HG02981 (cell line): ENCODE measurements at regions not wholly inside any gene's neighbourhood (a gene's known extent, or its start where the extent isn't known, plus 50 kb on each side); places are given as distances from the start of the nearest gene placed in this dataset.
A peak's percentile ranks its signal among the peaks of the same experiment; 100 is the strongest.

Source experiments
- ATAC-seq: cut with Tn5 transposase; IDR thresholded peaks from one replicate; pipeline ENCODE4 v1.9.1; 2021; ENCODE audit warnings: mild to moderate bottlenecking, moderate library complexity; ENCODE audit not compliant: unreplicated experiment

DNA sequence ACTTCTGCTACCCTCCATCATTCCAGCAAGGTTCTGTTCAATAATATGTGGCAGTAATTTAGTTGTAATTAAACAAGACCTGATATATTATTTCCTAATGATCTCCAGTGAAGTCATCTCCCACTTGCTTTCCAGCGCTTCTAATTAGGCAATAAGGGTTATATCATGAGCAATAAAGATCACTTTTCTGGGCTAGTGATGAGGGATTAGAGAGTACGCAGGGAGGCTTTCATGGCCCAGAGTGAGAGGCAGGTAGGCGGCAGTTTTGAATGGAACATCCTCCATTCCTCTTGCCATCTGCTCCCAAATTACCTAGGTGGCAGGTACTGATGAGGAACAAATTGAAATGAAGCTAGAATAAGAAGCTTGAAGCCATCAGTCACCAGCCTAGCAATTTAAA, 358.1 kb upstream of the SYT4 start:
- no peak for ATAC-seq

- ATAC-seq, result no peak
These were observed 365.5 kb upstream of the SYT4 start for GRCh38 chr18:43642727-43643330.

DNA sequence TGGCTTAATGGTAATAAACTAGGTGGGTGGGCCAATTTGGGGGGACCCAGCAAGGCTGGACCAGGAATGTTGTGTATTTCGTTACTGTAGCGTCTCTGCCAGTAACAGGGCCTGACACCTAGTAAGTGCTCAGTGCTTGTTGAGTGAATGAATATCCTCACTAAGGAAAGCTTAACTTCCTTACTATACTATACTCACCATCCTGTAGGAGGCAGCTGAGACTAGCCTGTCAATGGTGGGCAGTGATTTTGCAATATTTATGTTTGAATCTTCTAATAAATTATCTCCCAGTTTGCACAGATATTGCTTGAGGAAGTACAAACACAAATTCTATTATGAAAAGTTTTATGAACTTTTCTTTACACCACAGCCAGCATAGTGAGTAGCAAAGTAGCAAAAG, 370.7 kb upstream of the SYT4 start:
- ATAC-seq, result no peak

DNA sequence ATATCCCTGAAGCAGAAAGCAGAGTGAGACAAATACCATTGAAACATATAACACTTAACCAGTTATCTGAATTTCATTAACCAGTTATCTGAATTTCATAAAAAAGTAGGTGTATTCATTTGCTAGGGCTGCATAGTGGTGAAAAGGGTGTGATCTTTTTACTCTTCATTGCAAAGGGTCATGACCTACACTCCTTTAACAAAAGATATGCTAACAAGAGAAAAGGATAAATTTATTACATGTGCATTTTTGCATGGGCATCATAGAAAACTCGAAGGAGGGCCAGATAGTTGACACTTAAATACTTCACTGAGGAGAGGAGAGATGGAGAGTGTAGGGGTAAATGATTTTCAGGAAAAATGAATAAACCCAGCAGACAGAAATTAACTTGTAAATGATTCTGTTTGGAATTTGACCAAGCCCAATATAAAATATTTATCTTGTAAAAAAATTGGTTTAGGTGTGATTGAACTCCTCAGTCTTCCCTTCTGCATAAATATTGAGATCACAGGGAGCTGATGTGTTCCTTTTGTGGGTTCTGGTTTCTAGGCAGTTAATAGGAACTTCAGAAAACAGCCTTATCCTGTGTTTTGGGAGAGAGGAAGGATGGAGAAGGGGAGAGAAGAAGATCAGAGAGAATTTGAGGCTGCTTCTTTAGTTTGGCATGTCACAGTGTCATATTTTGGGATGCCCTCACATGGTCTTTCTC, 372.5 kb upstream of the SYT4 start:
- no peak for ATAC-seq

- no peak for ATAC-seq
These were observed 373.1 kb upstream of the SYT4 start for GRCh38 chr18:43650426-43650825.

GRCh38 chr18:43651057-43651456, 373.8 kb upstream of the SYT4 start:
- ATAC-seq, result no peak

DNA sequence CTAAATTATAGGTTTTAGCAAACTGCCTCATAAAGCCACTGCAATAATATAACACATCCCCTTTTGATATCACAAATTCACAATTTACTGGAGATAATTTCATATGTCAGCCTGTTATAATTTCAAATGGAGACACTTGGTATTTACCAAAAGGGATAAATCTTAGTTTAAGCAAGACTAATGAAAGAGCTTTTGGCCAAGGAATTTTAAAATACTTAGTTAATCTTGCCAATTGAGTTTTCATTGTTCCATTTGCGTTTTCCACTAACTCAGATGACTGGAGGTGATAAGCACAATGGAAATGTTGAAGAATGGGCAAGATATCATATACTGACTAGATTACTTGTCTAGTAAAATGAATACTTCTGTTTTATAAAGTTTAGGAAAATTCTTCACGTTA, 379.3 kb upstream of the SYT4 start:
- no peak for ATAC-seq

DNA sequence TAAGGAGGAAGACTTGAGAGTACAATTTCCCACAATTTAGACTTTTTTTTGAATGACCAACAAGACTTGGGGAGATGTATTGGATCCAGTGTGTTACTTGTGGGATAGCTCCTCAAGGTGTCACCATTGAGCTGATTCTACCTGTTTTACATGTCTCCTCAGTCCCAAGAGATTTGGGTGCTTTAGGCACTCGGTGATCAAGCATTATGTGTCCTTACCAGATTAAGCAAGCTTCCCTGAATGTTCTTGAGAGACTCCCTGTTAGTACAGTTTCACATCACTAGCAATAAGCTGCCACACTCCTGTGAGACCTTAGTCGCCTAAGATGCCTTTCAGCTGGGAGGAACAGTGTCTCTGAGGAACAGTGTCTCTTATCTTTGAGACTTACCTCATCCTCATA, 384.3 kb upstream of the SYT4 start:
- peak; percentile 67 for ATAC-seq

DNA sequence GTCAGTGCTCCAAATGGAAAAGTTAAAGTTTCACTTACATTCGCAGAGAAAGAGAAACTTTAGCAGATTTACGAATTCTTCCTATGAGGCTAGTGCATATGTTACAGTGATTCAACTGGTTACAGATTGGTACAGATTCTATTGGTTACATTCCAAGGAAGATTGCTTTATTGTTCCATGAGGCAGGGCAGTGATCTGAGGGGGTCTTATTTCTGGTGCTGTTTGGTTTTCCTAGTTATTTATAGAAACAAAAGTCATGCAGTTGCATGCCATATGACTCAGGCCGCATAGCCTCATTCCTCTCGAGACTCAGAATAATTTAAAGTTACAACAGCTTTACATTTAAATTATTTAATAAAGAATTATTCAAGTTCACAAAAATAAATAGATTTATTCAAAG, 385.4 kb upstream of the SYT4 start:
- no peak for ATAC-seq

DNA sequence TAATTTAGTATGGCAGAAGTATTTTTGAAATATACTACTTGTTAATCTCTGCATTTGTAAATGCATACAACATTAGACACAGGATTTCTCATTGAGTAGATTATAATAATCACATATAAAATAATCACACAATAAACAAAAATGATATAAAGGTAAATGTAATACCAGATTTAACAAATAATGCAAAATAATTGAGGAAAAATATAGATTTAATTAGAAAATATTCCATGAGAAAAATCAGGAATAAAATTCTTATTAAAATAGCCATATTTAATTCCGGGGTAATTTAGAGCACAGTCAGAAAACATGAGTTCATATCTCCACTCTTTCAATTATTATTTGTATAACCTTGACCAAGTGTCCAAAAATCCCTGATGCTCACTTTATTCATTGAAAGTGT, 385.9 kb upstream of the SYT4 start:
- ATAC-seq, result no peak

GRCh38 chr18:43664487-43665008, 387.3 kb upstream of the SYT4 start:
- no peak for ATAC-seq

- no peak for ATAC-seq
These were observed 388.0 kb upstream of the SYT4 start for GRCh38 chr18:43665105-43665788.

DNA sequence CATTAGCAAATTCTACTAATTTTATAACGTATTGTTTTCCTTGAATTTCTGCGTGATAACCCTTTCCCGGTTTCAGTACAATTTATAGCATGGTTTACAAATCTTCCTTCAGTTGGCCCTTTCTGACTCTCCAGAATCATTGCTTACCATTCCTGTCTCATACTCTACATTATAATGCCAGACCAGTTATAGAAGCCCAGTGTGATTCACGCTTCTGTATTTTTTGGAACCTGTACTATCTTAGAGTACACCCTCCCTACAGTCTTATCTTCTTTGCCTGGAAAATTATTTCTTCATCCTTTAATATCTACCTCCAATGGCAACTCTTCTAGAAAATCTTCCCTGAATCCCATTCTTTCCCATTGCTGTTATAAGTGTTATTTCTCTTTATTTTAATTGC, 391.6 kb upstream of the SYT4 start:
- no peak for ATAC-seq

DNA sequence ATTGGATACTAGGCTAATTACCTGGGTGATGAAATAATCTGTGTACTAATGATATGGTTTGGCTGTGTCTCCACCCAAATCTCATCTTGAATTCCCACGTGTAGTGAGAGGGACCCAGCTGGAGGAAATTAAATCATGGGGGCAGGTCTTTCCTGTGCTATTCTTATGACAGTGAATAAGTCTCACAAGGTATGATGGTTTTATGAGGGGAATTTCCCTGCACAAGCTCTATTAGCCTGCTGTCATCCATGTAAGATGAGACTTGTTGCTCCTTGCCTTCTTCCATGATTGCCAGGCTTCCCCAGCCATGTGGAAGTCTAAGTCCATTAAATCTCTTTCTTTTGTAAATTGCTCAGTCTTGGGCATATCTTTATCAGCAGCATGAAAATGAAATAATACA, 394.1 kb upstream of the SYT4 start:
- no peak for ATAC-seq

GRCh38 chr18:43680096-43680495, 402.8 kb upstream of the SYT4 start:
- ATAC-seq, result no peak

DNA sequence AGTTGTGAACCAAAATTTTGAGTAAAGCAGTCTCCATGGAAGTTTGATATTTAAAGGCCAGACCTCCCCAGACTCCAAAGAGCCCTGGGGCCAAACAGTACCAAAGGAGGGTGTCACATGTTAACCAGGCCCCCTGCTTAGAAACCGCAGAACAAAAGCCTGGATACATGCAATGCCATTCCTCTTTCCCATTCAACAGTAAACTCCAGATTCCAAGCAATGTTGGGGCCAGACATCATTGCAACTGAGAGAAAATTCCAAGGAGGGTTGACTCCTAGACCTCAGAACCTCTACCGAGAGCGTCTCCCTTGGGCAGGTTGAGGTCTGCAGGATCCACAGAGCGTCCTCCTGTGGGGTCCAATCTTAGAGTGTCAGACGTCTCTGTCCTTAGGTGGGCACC, 404.4 kb upstream of the SYT4 start:
- no peak for ATAC-seq

DNA sequence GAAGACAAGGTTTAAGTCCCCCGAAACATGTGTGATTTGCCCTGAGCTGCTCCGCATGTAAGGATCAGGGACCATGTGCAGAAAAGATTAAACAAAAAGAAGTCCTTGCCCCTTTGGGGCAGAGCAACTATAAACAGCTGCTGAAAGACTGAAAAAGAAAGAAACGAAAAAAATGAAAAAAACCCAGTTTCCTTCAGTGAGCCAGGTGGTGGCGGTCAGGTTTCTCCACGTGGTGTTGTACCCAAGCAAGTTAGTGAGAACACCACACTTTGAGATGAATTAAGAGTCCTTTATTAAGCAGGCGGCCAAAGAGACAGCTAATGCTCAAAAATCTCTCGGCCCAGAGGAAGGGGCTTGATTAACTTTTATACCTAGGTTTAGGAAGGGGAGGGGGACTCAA, 404.9 kb upstream of the SYT4 start:
- ATAC-seq, result no peak

GRCh38 chr18:43686709-43687108, 409.4 kb upstream of the SYT4 start:
- no peak for ATAC-seq

DNA sequence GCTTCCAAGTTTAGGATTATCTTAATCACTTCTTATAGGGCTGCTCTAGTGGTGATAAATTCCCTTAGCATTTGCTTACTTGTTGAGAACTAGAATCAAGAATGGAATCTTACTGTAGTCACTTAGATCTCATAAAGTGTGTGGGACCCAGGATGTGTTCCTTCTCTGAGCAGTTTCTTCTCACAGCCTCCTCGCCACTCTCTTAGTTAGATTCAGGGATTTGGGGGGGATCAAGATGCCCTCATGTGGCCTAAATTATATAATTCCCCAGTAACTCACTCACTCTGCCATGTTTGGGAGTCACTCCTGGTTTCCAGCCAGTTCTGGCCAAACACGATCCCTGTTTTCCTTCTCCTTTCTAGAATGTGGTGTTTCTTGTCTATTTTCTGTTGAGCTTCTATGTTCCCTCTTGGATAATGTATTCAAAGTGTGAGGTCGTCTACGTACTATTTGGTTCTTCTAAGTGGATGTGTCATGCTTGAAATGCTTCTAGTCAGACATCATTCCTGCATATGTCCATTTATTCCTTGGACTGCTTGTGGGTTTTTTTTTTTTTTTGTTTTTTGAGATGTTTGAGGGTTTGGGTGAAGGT, 414.9 kb upstream of the SYT4 start:
- no peak for ATAC-seq

- no peak for ATAC-seq
These were observed 425.1 kb upstream of the SYT4 start for GRCh38 chr18:43702399-43702798.

DNA sequence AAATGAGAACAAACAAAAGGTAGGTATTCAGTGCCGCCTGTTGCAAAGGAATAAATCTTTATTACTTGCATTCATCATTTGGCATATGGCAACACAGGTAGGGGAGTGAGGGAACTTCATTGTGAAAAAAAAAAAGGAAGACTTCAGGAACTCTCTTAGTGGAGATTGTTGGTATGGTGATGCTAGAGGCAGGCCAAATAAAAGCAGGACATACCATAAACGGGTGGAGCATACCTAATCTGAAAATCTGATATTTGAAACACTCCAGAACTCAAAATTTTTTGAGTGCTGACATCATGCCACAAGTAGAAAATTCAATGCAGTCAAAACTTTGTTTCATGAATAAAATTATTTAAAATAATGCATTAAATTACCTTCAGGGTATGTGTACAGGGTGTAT, 425.8 kb upstream of the SYT4 start:
- ATAC-seq, result no peak

GRCh38 chr18:43705850-43706249, 428.6 kb upstream of the SYT4 start:
- no peak for ATAC-seq
